ENCODE measurements at regions not wholly inside any gene's neighbourhood (a gene's known extent, or its start where the extent isn't known, plus 50 kb on each side); places are given as distances from the start of the nearest gene placed in this dataset.

- no peak for DNase-seq
These were observed 271.8 kb upstream of the HS6ST1 start for GRCh38 chr2:128590309-128591021.

DNA sequence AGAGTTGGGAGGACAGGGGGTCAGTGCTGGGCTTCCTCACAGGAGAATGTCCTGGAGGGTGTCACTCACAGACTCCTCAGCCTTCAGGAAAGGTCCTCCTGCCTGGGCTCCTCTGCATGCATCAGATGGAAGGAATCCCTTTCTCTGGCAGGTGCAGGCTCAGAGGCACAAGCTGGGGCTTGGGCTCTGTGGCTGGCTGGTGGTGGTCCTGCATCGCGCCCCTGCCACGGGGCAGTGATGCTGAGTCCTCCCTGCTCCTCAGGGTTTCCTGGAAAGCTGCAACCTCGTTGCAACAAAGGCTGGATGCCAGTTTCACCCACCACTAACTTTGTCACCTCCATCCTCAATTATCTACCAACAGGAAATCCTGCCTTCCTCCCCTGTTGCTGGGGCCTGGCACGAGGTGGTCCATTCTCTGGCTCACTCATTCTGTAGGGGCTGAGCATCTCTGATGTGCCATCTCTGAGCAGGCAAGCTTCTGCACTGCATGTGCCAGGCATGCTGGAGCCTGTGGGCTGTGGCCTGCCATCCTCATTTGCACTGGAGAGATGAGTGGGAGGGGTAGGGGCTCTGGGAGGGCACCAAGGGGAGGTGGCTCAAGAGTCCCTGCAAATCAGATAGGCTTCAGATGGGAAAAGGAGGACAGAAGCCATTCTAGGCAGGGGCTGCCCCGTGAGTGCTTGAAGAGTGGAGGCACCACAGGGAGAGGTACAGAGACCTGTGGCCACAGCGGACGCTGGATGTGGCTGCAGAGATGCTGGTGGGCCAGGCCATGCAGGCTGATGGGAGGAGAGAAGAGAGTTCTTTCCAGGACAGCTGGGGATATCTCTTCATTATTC, 272.6 kb upstream of the HS6ST1 start:
- H3K36me3 ChIP-seq (ENCODE audit: insufficient read depth, low read length), result no peaks in the 10 kb centered on the region
- H3K27me3 ChIP-seq (ENCODE audit: low read length), result no peaks in the 10 kb centered on the region
- H4K20me1 ChIP-seq (ENCODE audit: insufficient read depth, low read depth, low read length), result no peaks in the 10 kb centered on the region
- no peaks in the 10 kb centered on the region for H3K9me2 ChIP-seq (replicated peaks; ENCODE audit: insufficient read depth, low read length)
- H3K9ac ChIP-seq (ENCODE audit: low read length), result no peak overlapping the region
- no peak overlapping the region for H3K27ac ChIP-seq (ENCODE audit: low read length)
- H3K4me2 ChIP-seq (ENCODE audit: low read depth, low read length, poor library complexity, severe bottlenecking), result no peak overlapping the region
- H3K79me2 ChIP-seq (ENCODE audit: low read length), result no peaks in the 10 kb centered on the region
- H2AFZ ChIP-seq (ENCODE audit: low read length), result no peak overlapping the region
- no peak overlapping the region for H3K4me3 ChIP-seq (ENCODE audit: low read length)
- no peaks in the 10 kb centered on the region for H3K4me1 ChIP-seq (ENCODE audit: low read length)
- no peak for DNase-seq
- H3K9me3 ChIP-seq (ENCODE audit: low read length), result no peaks in the 10 kb centered on the region

More at GRCh38 chr2:128590309-128591021, 271.8 kb upstream of the HS6ST1 start:
- Histone ChIP-seq H3K27me3 (ENCODE audit: low read length) (no peaks in the 10 kb centered on the region), H3K9me2 (replicated peaks; ENCODE audit: insufficient read depth, low read length) (no peaks in the 10 kb centered on the region), H2AFZ (ENCODE audit: low read length) (no peak overlapping the region), H4K20me1 (ENCODE audit: insufficient read depth, low read depth, low read length) (no peaks in the 10 kb centered on the region), H3K9me3 (ENCODE audit: low read length) (no peaks in the 10 kb centered on the region), H3K36me3 (ENCODE audit: insufficient read depth, low read length) (no peaks in the 10 kb centered on the region), H3K4me3 (ENCODE audit: low read length) (no peak overlapping the region), H3K4me2 (ENCODE audit: low read depth, low read length, poor library complexity, severe bottlenecking) (no peak overlapping the region), H3K4me1 (ENCODE audit: low read length) (no peaks in the 10 kb centered on the region), H3K9ac (ENCODE audit: low read length) (no peak overlapping the region), H3K27ac (ENCODE audit: low read length) (no peak overlapping the region), H3K79me2 (ENCODE audit: low read length) (no peaks in the 10 kb centered on the region)

DNA sequence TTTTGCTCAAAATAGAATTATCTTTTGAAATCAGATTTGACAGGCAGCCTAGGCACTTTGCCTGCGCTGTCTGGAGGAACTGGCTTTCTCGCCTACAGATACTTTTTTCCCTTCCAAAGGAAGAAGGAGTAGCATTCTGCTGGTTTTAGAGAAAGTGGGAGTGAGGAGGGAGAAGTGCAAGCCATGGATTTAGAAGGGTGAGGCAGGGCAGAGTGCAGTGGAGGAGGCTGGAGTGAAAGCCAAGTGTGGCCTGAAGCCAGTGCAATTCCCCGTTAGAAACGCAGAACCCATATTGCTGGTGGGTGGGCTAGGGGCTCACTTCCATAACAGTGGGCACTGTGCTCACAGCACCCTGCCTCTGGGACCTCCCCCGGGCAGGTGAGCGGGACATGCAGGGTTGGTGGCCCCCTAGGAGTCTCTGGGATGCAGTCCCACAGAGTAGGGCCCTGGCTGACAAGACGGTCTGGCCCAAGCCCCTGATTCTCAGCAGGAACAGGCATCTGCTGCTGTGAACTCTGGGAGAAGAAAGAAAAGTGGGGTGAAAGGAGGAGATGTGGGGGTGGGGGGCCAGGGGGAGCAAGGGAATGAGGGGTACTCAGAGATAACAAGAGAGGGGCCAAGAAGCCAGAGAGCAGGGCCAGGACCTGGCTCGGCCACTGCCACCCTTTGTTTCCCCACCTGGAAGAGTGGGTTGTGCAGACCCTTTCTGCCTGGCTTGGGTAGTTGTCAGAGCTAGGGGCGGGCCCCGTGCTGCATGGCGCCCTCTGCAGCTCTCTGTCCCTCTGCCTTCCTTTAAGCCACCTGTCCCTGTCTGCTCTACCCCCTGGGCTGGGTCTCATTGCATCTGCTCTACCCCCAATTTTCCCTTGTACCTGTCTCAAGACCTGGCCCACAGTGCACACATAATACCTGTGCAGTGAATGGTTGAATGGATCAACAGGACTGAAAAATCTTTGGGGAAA, 273.5 kb upstream of the HS6ST1 start:
- no peak overlapping the region for H3K27ac ChIP-seq (ENCODE audit: low read length)
- no peak overlapping the region for H3K9ac ChIP-seq (ENCODE audit: low read length)
- no peaks in the 10 kb centered on the region for H3K79me2 ChIP-seq (ENCODE audit: low read length)
- no peaks in the 10 kb centered on the region for H3K36me3 ChIP-seq (ENCODE audit: insufficient read depth, low read length)
- H3K4me1 ChIP-seq (ENCODE audit: low read length), result no peaks in the 10 kb centered on the region
- no peak overlapping the region for H3K4me2 ChIP-seq (ENCODE audit: low read depth, low read length, poor library complexity, severe bottlenecking)
- no peaks in the 10 kb centered on the region for H3K27me3 ChIP-seq (ENCODE audit: low read length)
- no peak for DNase-seq
- no peak overlapping the region for H3K4me3 ChIP-seq (ENCODE audit: low read length)
- no peaks in the 10 kb centered on the region for H3K9me3 ChIP-seq (ENCODE audit: low read length)
- H4K20me1 ChIP-seq (ENCODE audit: insufficient read depth, low read depth, low read length), result no peaks in the 10 kb centered on the region
- no peaks in the 10 kb centered on the region for H3K9me2 ChIP-seq (replicated peaks; ENCODE audit: insufficient read depth, low read length)
- H2AFZ ChIP-seq (ENCODE audit: low read length), result no peak overlapping the region

GRCh38 chr2:128593518-128593878, 274.8 kb upstream of the HS6ST1 start:
- Histone ChIP-seq H3K9me3 (ENCODE audit: low read length) (no peaks in the 10 kb centered on the region), H3K79me2 (ENCODE audit: low read length) (no peaks in the 10 kb centered on the region), H4K20me1 (ENCODE audit: insufficient read depth, low read depth, low read length) (no peaks in the 10 kb centered on the region), H3K4me1 (ENCODE audit: low read length) (no peaks in the 10 kb centered on the region), H3K4me3 (ENCODE audit: low read length) (no peak overlapping the region), H3K9me2 (replicated peaks; ENCODE audit: insufficient read depth, low read length) (no peaks in the 10 kb centered on the region), H3K27me3 (ENCODE audit: low read length) (no peaks in the 10 kb centered on the region), H3K36me3 (ENCODE audit: insufficient read depth, low read length) (no peaks in the 10 kb centered on the region), H3K4me2 (ENCODE audit: low read depth, low read length, poor library complexity, severe bottlenecking) (no peak overlapping the region), H2AFZ (ENCODE audit: low read length) (no peak overlapping the region), H3K27ac (ENCODE audit: low read length) (no peak overlapping the region), H3K9ac (ENCODE audit: low read length) (no peak overlapping the region)
- DNase-seq, result no peak

DNA sequence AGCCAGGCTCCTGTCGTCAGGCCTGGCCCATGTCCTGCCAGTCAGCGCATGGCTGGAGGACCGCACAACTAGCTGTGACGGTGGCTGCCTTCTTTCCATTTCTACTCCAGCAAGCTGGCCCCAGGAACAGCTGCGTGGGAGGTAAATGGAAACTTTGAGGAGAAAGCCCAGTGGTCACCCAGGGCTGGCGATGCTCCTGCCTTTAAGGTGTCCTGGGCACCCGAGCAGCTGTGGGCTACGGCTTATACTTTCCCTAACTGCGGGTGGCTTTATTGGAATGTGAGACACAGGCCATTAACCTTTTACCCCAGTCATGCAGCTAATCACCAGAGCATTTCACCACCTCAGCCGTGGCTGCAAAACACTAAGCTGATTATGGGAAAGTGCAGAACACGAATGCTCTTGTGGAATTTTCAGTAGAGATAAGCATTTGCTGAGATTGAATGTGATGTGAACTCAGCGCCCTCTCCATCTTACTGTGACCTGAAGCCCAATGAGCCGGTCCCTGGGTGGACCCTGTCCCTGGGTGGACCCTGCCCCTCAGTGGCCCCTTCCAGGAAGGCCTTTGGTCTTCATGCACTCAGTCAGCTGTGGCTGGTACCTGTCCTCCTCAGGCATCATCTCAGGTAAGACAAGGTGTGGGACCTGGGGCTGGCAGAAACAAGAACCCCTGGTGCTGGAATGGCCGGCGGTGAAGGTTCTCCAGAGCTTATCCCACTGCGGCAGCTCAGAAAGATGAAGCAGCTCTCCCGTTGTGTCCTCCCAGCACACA, 275.4 kb upstream of the HS6ST1 start:
- Histone ChIP-seq H3K4me3 (ENCODE audit: low read length) (no peak overlapping the region), H3K9me2 (replicated peaks; ENCODE audit: insufficient read depth, low read length) (no peaks in the 10 kb centered on the region), H4K20me1 (ENCODE audit: insufficient read depth, low read depth, low read length) (no peaks in the 10 kb centered on the region), H3K79me2 (ENCODE audit: low read length) (no peaks in the 10 kb centered on the region), H3K36me3 (ENCODE audit: insufficient read depth, low read length) (no peaks in the 10 kb centered on the region), H3K9ac (ENCODE audit: low read length) (no peak overlapping the region), H3K4me2 (ENCODE audit: low read depth, low read length, poor library complexity, severe bottlenecking) (no peak overlapping the region), H3K27me3 (ENCODE audit: low read length) (no peaks in the 10 kb centered on the region), H3K9me3 (ENCODE audit: low read length) (no peaks in the 10 kb centered on the region), H3K27ac (ENCODE audit: low read length) (no peak overlapping the region), H3K4me1 (ENCODE audit: low read length) (no peaks in the 10 kb centered on the region), H2AFZ (ENCODE audit: low read length) (no peak overlapping the region)
- DNase-seq, result no peak

DNA sequence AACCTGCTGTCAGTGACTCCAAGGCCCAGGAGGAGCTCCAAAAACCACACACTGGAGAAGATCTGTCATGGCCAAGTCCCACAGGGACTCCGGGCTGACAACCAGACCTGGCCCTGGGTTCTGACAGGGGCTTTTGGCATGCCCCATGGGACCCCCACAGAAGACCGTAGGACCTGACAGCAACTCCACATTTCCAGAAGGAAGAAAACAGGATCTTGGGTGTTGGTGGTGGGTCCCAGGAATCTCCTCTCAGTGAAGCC, 275.9 kb upstream of the HS6ST1 start:
- H3K4me1 ChIP-seq (ENCODE audit: low read length), result no peaks in the 10 kb centered on the region
- H3K9me3 ChIP-seq (ENCODE audit: low read length), result no peaks in the 10 kb centered on the region
- no peaks in the 10 kb centered on the region for H3K9me2 ChIP-seq (replicated peaks; ENCODE audit: insufficient read depth, low read length)
- no peaks in the 10 kb centered on the region for H3K79me2 ChIP-seq (ENCODE audit: low read length)
- H3K9ac ChIP-seq (ENCODE audit: low read length), result no peak overlapping the region
- no peaks in the 10 kb centered on the region for H4K20me1 ChIP-seq (ENCODE audit: insufficient read depth, low read depth, low read length)
- no peaks in the 10 kb centered on the region for H3K36me3 ChIP-seq (ENCODE audit: insufficient read depth, low read length)
- H3K4me3 ChIP-seq (ENCODE audit: low read length), result no peak overlapping the region
- no peaks in the 10 kb centered on the region for H3K27me3 ChIP-seq (ENCODE audit: low read length)
- H3K27ac ChIP-seq (ENCODE audit: low read length), result no peak overlapping the region
- H3K4me2 ChIP-seq (ENCODE audit: low read depth, low read length, poor library complexity, severe bottlenecking), result no peak overlapping the region
- H2AFZ ChIP-seq (ENCODE audit: low read length), result no peak overlapping the region
- no peak for DNase-seq

- Histone ChIP-seq H3K79me2 (ENCODE audit: low read length) (no peaks in the 10 kb centered on the region), H3K9me2 (replicated peaks; ENCODE audit: insufficient read depth, low read length) (no peaks in the 10 kb centered on the region), H3K4me1 (ENCODE audit: low read length) (no peaks in the 10 kb centered on the region), H2AFZ (ENCODE audit: low read length) (no peak overlapping the region), H3K27me3 (ENCODE audit: low read length) (no peaks in the 10 kb centered on the region), H3K9ac (ENCODE audit: low read length) (no peak overlapping the region), H3K4me2 (ENCODE audit: low read depth, low read length, poor library complexity, severe bottlenecking) (no peak overlapping the region), H3K36me3 (ENCODE audit: insufficient read depth, low read length) (no peaks in the 10 kb centered on the region), H4K20me1 (ENCODE audit: insufficient read depth, low read depth, low read length) (no peaks in the 10 kb centered on the region), H3K4me3 (ENCODE audit: low read length) (no peak overlapping the region), H3K9me3 (ENCODE audit: low read length) (no peaks in the 10 kb centered on the region), H3K27ac (ENCODE audit: low read length) (no peak overlapping the region)
- DNase-seq, result no peak
These were observed 276.4 kb upstream of the HS6ST1 start for GRCh38 chr2:128594953-128595677.
